Skeletal muscle tissue (tissue), 3 donors: ENCODE measurements at regions not wholly inside any gene's neighbourhood (a gene's known extent, or its start where the extent isn't known, plus 50 kb on each side); places are given as distances from the start of the nearest gene placed in this dataset.

Experiments used
- H3K27ac ChIP-seq: one replicate; pipeline ENCODE4 v1.7.0; 2013; ENCODE audit warnings: mild to moderate bottlenecking, low read depth, low read length, inconsistent platforms
- H3K27me3 ChIP-seq, 3 donors: one replicate each; pipeline ENCODE4 v1.7.0; 2013; ENCODE audit warnings: low read length in 3 of 3; ENCODE audit not compliant: control insufficient read depth in 3 of 3, insufficient read depth in 3 of 3
- H3K36me3 ChIP-seq, 3 donors: one replicate each; pipeline ENCODE4 v1.7.0; 2013; ENCODE audit warnings: low read length in 3 of 3; ENCODE audit not compliant: control insufficient read depth in 3 of 3, insufficient read depth in 3 of 3
- H3K4me1 ChIP-seq, 3 donors: one replicate each; pipeline ENCODE4 v1.7.0; 2013; ENCODE audit warnings: low read length in 3 of 3, mild to moderate bottlenecking in 3 of 3; ENCODE audit not compliant: control insufficient read depth in 3 of 3, insufficient read depth in 3 of 3
- H3K4me3 ChIP-seq, 3 donors: one replicate each; pipeline ENCODE4 v1.7.0; 2013; ENCODE audit warnings: low read length in 3 of 3
- H3K9ac ChIP-seq, 3 donors: one replicate each; pipeline ENCODE4 v1.7.0; 2013; ENCODE audit warnings: low read length in 3 of 3, mild to moderate bottlenecking in 3 of 3, moderate library complexity in 2 of 3, low read depth in 1 of 3
- H3K9me3 ChIP-seq, 3 donors: one replicate each; pipeline ENCODE4 v1.7.0; 2013; ENCODE audit warnings: low read length in 3 of 3; ENCODE audit not compliant: control insufficient read depth in 3 of 3
- donor health status: Osteomylitis.

DNA sequence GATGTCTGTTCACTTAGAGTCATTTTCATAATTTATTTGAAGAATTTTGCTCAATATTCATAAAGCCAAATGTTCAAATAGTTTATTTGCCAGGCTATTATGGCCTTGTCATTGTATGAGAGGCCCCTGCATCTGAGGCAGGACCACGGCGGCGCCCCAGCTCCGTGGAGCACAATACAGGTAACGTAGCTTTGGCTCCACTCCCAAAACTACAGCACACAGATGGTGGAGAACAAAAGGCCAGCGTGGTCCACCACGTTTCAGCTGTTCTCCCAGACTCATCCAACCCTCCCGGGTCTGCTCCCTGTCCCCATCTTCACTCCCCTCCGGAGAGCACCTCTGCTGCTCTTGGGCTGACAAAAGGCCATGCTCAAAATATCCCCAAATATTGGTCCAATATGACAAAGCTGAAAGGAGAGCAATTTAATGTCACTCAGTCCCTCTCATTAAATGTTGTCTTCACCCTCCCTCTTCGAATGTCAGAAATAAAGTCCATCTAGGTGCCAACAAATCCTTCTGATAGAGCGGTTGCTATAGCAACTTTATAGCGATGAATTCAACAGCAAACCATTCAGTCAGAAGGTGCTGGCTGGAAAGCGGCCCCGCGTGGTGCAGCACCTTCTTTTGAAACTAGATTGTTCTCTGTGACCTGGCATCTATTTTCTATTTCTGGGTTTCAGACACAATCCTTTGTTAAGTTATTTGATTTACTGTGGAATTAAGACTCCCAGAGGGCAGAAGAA, 504.3 kb downstream of the ARHGEF28 start:
- H3K9ac ChIP-seq, result no peak overlapping the region
- H3K36me3 ChIP-seq, result no peaks in the 10 kb centered on the region
- no peak overlapping the region for H3K27ac ChIP-seq
- H3K27me3 ChIP-seq, result no peaks in the 10 kb centered on the region
- H3K4me3 ChIP-seq, result no peak overlapping the region
- H3K9me3 ChIP-seq, result no peaks in the 10 kb centered on the region
- H3K4me1 ChIP-seq, result peaks cover 0 to 11% (median 10%) of the 10 kb centered on the region in 3 donors

DNA sequence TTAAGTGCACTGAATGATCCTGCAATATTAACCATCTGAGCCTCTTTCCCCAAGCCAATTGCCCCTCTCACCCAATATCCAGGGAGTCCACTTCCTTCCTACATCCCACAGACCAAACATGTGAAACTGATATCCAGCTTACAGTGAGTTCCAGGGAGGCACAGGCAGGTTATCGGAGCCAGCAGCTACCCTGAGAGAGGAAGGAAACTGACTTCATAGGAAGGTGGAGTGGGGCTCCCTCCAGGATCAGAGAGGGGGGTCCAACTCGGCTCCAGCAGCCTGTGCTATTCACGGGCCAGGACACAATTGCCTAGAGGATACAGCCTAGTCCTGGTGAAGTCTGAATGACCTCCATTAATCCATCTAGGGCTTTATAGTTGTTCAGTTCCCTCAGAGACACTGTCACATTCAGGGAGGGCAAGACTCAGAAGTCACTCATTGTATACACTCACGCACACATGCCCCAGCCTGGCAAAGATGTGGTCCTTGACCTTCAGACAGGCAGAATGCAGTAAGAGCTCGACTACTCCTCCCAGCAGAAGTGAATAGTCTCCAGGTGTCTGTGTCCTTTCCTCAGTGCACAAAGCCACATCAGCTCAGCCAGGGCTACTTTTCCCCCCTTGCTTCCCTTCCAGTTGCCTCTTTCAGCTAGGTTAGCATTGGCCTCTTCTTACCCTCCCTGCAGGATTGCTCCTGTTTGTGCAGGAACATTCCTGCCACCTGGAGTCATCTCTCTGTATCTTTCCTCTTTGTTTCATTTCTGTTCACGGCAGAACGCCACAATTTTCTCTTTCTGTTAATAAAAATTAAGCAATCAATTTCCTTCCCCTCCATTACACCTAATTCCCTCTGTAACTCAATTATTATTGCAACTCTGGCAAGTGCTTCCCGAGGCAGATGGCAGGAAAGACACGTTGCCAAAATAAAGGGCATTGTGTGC, 501.7 kb downstream of the ARHGEF28 start:
- H3K27me3 ChIP-seq, result no peaks in the 10 kb centered on the region
- no peaks in the 10 kb centered on the region for H3K36me3 ChIP-seq
- H3K4me3 ChIP-seq, result peak overlapping the region in 1 of 3 donors; percentile 54
- H3K27ac ChIP-seq, result no peak overlapping the region
- H3K4me1 ChIP-seq, result peaks cover 0 to 11% (median 10%) of the 10 kb centered on the region in 3 donors
- no peak overlapping the region for H3K9ac ChIP-seq
- H3K9me3 ChIP-seq, result no peaks in the 10 kb centered on the region

DNA sequence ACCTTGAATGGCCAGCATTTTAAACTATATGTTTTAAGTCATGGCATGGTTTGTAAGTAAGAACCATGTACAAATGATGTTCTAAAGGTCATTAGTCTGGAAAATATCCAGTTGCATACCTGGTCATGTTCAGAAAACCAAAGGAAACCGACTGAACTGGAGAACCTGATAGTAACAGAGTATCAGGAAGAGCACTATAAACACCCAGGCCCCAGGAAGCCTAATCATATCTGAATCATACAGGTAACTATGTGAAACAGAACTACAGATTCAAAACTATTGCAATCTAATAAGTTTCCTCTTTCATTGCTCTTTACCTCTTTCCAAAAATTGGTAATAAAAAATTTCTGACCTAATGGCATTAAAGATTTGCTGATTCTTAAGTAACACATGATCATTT, 500.3 kb downstream of the ARHGEF28 start:
- H3K27me3 ChIP-seq, result no peaks in the 10 kb centered on the region
- no peak overlapping the region for H3K9ac ChIP-seq
- no peaks in the 10 kb centered on the region for H3K36me3 ChIP-seq
- H3K27ac ChIP-seq, result no peak overlapping the region
- H3K9me3 ChIP-seq, result no peaks in the 10 kb centered on the region
- no peak overlapping the region for H3K4me3 ChIP-seq
- peaks cover 0 to 11% (median 10%) of the 10 kb centered on the region in 3 donors for H3K4me1 ChIP-seq

DNA sequence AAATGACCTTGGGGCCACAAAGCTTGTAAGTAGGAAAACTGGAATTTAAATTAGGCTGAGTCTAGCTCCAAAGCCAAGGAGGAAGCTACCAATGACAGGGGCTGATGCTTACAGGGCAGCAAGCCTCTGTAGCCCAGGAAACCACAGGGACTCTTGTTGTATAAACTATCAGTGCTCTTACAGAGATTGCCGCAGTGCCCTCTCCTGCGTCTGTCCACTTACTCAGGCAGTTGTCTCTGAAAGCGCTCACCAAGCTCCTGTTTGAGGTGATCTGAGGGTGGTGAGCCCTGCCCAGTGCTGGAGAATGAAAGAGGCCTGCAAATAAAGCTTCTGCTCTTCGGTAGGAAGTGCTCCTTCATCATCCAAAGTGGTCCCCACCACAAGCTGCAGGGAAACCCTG, 498.8 kb downstream of the ARHGEF28 start:
- H3K9ac ChIP-seq, result no peak overlapping the region
- no peaks in the 10 kb centered on the region for H3K27me3 ChIP-seq
- no peak overlapping the region for H3K27ac ChIP-seq

DNA sequence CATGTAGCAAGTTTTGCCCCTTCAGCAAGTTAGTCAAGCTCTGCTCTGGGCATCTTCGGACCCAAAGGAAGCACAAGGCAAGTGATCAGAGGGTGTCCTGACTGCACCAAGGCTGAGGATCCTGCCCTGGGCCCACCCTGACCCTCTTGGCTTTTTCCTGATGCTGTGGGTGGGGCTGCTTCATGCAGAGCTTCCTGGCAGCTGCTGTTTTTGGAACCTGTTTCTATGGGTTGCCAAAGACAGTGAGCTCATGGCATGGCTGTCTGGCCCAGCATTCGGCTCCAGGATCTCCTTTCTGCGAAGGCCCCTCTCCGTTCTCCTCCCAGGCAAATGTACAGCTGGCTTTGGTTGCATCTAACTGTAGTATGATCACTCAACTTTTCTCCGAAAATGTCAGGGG, 497.9 kb downstream of the ARHGEF28 start:
- peaks cover 0 to 11% (median 10%) of the 10 kb centered on the region in 3 donors for H3K4me1 ChIP-seq
- H3K9ac ChIP-seq, result no peak overlapping the region
- no peak overlapping the region for H3K4me3 ChIP-seq
- no peaks in the 10 kb centered on the region for H3K9me3 ChIP-seq
- no peaks in the 10 kb centered on the region for H3K27me3 ChIP-seq
- H3K36me3 ChIP-seq, result no peaks in the 10 kb centered on the region
- no peak overlapping the region for H3K27ac ChIP-seq

More for the DNA sequence above, 498.8 kb downstream of the ARHGEF28 start:
- Histone ChIP-seq H3K9me3 (no peaks in the 10 kb centered on the region), H3K4me1 (peaks cover 0 to 11% (median 10%) of the 10 kb centered on the region in 3 donors), H3K4me3 (no peak overlapping the region), H3K36me3 (no peaks in the 10 kb centered on the region)

DNA sequence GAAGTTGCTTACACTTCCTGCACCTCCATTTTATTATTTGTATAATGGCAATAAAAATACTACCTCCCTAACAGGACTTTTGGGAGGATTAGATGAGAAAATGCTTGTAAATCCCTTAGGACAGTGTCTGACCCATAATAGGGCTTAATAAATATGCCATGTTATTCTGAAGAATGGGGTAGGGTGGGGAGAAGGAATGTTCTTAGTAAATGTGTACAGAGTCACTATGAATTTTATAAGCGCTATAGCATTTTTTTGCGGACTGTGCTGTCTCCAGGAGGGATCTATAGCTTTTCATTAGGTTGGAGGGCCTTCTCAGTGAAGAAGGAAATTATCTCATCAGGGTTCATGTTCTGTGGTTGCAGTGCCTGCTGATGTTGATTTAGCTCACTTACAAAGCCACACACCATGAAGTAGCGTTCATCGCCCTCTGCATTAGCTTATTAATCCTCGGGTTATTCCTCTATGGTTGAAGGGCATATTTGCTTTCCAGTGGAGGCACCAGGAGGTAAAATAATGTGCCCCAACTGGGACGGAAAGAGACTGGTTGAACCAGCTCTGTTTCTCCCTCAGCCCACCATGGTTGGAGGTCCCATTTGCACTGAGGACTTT, 497.1 kb downstream of the ARHGEF28 start:
- Histone ChIP-seq H3K9ac (no peak overlapping the region), H3K4me3 (no peak overlapping the region), H3K27me3 (no peaks in the 10 kb centered on the region), H3K9me3 (no peaks in the 10 kb centered on the region), H3K4me1 (peaks cover 0 to 10% (median 8%) of the 10 kb centered on the region in 3 donors), H3K27ac (no peak overlapping the region), H3K36me3 (no peaks in the 10 kb centered on the region)

DNA sequence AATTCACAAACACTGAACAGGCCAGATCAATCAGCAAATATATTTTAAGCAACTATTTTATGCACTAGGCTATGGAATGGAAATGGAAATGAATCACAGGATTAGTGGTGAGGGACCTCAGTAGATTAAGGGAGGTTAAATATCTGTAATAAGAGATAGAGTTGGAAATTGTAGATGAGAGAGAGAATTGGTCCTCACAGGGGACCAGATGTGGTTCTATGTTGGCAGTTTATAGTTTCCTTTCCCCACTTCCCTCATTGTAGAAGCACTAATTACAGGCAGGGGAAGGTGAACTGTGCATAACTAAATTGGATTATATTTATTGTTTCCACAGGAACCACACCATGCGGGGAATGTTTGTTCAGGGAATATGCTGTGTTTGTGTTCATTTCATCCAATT, 496.2 kb downstream of the ARHGEF28 start:
- Histone ChIP-seq H3K9me3 (no peaks in the 10 kb centered on the region), H3K27ac (no peak overlapping the region), H3K27me3 (no peaks in the 10 kb centered on the region), H3K36me3 (no peaks in the 10 kb centered on the region), H3K4me1 (peaks cover 0 to 2% (median 1%) of the 10 kb centered on the region in 3 donors), H3K4me3 (no peak overlapping the region), H3K9ac (no peak overlapping the region)

DNA sequence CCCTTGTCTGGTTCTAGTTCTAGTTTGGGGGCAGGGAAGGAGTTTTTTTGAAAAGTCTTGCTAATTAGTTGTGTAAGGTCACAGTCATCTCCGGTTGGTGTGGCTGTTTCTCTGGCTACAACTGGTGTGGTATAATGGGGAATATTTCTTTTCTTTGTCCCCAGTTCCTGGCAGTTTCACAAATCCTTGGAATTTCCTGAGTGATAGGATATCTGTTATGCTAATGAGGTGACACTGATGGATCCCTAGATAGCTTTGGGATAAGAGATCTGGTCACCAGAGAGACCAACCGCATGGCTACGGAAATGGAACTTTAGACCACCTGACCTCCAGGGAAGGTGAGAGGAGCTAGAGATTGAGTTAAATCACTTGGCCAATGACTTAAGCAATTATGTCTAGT, 494.6 kb downstream of the ARHGEF28 start:
- Histone ChIP-seq H3K4me1 (no peaks in the 10 kb centered on the region), H3K9me3 (no peaks in the 10 kb centered on the region), H3K27me3 (no peaks in the 10 kb centered on the region), H3K9ac (no peak overlapping the region), H3K4me3 (no peak overlapping the region), H3K27ac (no peak overlapping the region), H3K36me3 (no peaks in the 10 kb centered on the region)

DNA sequence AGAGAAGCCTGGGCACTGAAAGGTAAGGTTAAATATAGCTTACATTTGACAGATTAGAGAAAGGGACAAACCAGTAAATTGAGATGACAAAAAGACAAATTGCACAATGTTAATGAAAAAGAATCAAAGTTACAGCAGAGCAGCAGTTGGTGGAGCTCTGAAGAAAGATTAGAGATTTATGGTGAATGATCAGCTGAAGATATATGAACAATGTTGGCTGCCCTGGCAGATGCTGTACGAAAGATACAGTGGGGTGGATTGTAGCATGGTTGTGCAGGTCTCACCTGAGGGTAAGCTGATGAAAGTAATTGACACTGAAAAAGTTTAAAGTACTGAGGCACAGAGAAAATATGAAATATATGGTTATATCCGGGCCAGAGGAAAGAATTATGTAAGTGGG, 492.1 kb downstream of the ARHGEF28 start:
- no peaks in the 10 kb centered on the region for H3K36me3 ChIP-seq
- H3K9me3 ChIP-seq, result no peaks in the 10 kb centered on the region
- H3K9ac ChIP-seq, result no peak overlapping the region
- H3K4me1 ChIP-seq, result no peaks in the 10 kb centered on the region
- H3K27ac ChIP-seq, result no peak overlapping the region
- no peaks in the 10 kb centered on the region for H3K27me3 ChIP-seq
- no peak overlapping the region for H3K4me3 ChIP-seq

DNA sequence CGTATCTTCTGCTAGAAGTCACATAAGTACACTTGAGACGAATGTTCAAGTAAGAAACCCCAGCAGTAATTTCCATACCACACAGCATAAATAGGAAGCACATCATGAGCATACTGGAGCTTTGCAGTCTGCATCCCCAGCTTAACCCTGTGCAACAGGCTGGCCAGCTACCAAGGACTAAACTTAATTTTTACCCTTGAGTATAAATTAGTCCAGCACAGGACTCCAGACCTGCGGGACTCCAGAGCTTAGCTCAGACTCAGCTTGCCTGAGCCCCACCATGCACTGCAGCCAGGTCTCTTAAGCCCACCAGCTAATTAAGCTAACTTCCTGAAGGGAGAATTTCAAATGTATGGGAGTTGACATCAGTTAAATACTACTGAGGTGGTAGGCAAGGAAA, 491.0 kb downstream of the ARHGEF28 start:
- Histone ChIP-seq H3K4me3 (no peak overlapping the region), H3K27me3 (no peaks in the 10 kb centered on the region), H3K9me3 (no peaks in the 10 kb centered on the region), H3K9ac (no peak overlapping the region), H3K4me1 (no peaks in the 10 kb centered on the region), H3K36me3 (no peaks in the 10 kb centered on the region), H3K27ac (no peak overlapping the region)
